Fibroblast of villous mesenchyme (primary cell): ENCODE measurements at regions not wholly inside any gene's neighbourhood (a gene's known extent, or its start where the extent isn't known, plus 50 kb on each side); places are given as distances from the start of the nearest gene placed in this dataset.

Source experiments
- DNase-seq: peaks from one replicate; pipeline ENCODE4 v3.0.0-alpha.2; 2010; ENCODE audit warnings: low read depth
- H3K4me3 ChIP-seq: 2 replicates; pipeline ENCODE4 v1.5.1; 2011; ENCODE audit warnings: low read depth, mild to moderate bottlenecking, low read length
- CTCF ChIP-seq: IDR thresholded peaks from 2 replicates; pipeline ENCODE4 v1.5.1; 2012; ENCODE audit warnings: low read depth, mild to moderate bottlenecking, low read length; ENCODE audit not compliant: insufficient read depth

- no peak for TF ChIP-seq CTCF
- DNase-seq = no peak
- no peak overlapping the region for H3K4me3 ChIP-seq
Observed at GRCh38 chr5:1943481-1943880, 60.8 kb upstream of the IRX4 start.

- TF ChIP-seq CTCF = no peak
Observed at GRCh38 chr5:1942630-1943029, 59.9 kb upstream of the IRX4 start.

GRCh38 chr5:1942158-1942557 lies 59.4 kb upstream of the IRX4 start:
- no peak for TF ChIP-seq CTCF
- no peak overlapping the region for H3K4me3 ChIP-seq
- DNase-seq = no peak

More at GRCh38 chr5:1942630-1943029, 59.9 kb upstream of the IRX4 start:
- no peak for DNase-seq
- no peak overlapping the region for H3K4me3 ChIP-seq

GRCh38 chr5:1939256-1939655 lies 56.5 kb upstream of the IRX4 start:
- DNase-seq = no peak
- no peak overlapping the region for H3K4me3 ChIP-seq
- TF ChIP-seq CTCF = no peak

- H3K4me3 ChIP-seq = no peak overlapping the region
- no peak for TF ChIP-seq CTCF
- no peak for DNase-seq
Observed at GRCh38 chr5:1938310-1939000, 55.7 kb upstream of the IRX4 start.

- TF ChIP-seq CTCF = no peak
- H3K4me3 ChIP-seq = no peak overlapping the region
- DNase-seq = no peak
Observed at GRCh38 chr5:1937590-1937989, 54.9 kb upstream of the IRX4 start.

GRCh38 chr5:1936901-1937300 lies 54.2 kb upstream of the IRX4 start:
- TF ChIP-seq CTCF = no peak
- no peak overlapping the region for H3K4me3 ChIP-seq
- no peak for DNase-seq
